GM23338 (cell line): ENCODE measurements at regions not wholly inside any gene's neighbourhood (a gene's known extent, or its start where the extent isn't known, plus 50 kb on each side); places are given as distances from the start of the nearest gene placed in this dataset.
"Not testable (repeated sequence)": the region's sequence is repeated elsewhere in the genome, so short reads cannot be mapped to it uniquely, and the experiment has no call there.

Source experiments
- ATAC-seq: fragments of 200-7000 bp; cut with Tn5 transposase; 3 replicates; pipeline ENCODE4 v1.9.1; 2020
- DNase-seq: peaks from one replicate; pipeline ENCODE4 v3.0.0-alpha.2; 2015; ENCODE audit warnings: low spot score
- H2AFZ ChIP-seq: fragments of 200-600 bp; sonication (generic); 2 replicates; pipeline ENCODE4 v1.8.0; 2016; ENCODE audit warnings: antibody characterized with exemption, mild to moderate bottlenecking, moderate library complexity
- H3F3A ChIP-seq: fragments of 200-600 bp; sonication (generic); replicated peaks from 2 replicates; pipeline ENCODE4 v1.8.0; 2017; ENCODE audit warnings: antibody characterized with exemption, mixed run types, low read depth
- H3K27ac ChIP-seq: fragments of 200-600 bp; sonication (generic); 2 replicates; pipeline ENCODE4 v1.6.1; 2016; ENCODE audit warnings: low read depth
- H3K27me3 ChIP-seq: fragments of 200-600 bp; sonication (generic); 2 replicates; pipeline ENCODE4 v1.8.0; 2016; ENCODE audit warnings: mild to moderate bottlenecking, mixed run types, moderate library complexity; ENCODE audit not compliant: insufficient read depth
- H3K36me3 ChIP-seq: fragments of 200-600 bp; sonication (generic); 2 replicates; pipeline ENCODE4 v1.8.0; 2016; ENCODE audit warnings: mild to moderate bottlenecking; ENCODE audit not compliant: insufficient read depth
- H3K4me1 ChIP-seq: fragments of 200-600 bp; sonication (generic); 2 replicates; pipeline ENCODE4 v1.8.0; 2016; ENCODE audit warnings: mild to moderate bottlenecking, moderate library complexity; ENCODE audit not compliant: insufficient read depth
- H3K4me2 ChIP-seq: fragments of 200-600 bp; sonication (generic); 2 replicates; pipeline ENCODE4 v1.7.1; 2017; ENCODE audit warnings: mixed run types
- H3K4me3 ChIP-seq: fragments of 200-600 bp; sonication (generic); 2 replicates; pipeline ENCODE4 v1.6.1; 2016; ENCODE audit warnings: mixed run types
- H3K79me2 ChIP-seq: fragments of 200-600 bp; sonication (generic); replicated peaks from 2 replicates; pipeline ENCODE4 v1.8.0; 2017; ENCODE audit warnings: mild to moderate bottlenecking; ENCODE audit not compliant: insufficient read depth
- H3K9me2 ChIP-seq: fragments of 200-600 bp; sonication (generic); 2 replicates; pipeline ENCODE4 v1.8.0; 2017; ENCODE audit not compliant: insufficient read depth
- H4K20me1 ChIP-seq: fragments of 200-600 bp; sonication (generic); replicated peaks from 2 replicates; pipeline ENCODE4 v1.8.0; 2017; ENCODE audit warnings: mild to moderate bottlenecking; ENCODE audit not compliant: insufficient read depth
- H3K27ac Mint-ChIP-seq: 2 replicates; pipeline ENCODE4 v1.8.0; 2020; ENCODE audit warnings: inconsistent platforms, mild to moderate bottlenecking, moderate library complexity, mixed read lengths
- H3K27me3 Mint-ChIP-seq: 3 replicates; pipeline ENCODE4 v1.8.0; 2022; ENCODE audit warnings: low read depth, mild to moderate bottlenecking, moderate library complexity, mixed read lengths, inconsistent platforms; ENCODE audit not compliant: insufficient read depth, poor library complexity
- H3K36me3 Mint-ChIP-seq: 3 replicates; pipeline ENCODE4 v1.8.0; 2021; ENCODE audit warnings: low read depth, mild to moderate bottlenecking, inconsistent platforms, moderate library complexity, mixed read lengths
- H3K4me1 Mint-ChIP-seq: 3 replicates; pipeline ENCODE4 v1.8.0; 2020; ENCODE audit warnings: mild to moderate bottlenecking, inconsistent platforms, mixed read lengths
- H3K4me3 Mint-ChIP-seq: 3 replicates; pipeline ENCODE4 v1.8.0; 2021; ENCODE audit warnings: moderate library complexity, mild to moderate bottlenecking, inconsistent platforms, mixed read lengths
- H3K9me3 Mint-ChIP-seq: 3 replicates; pipeline ENCODE4 v1.8.0; 2020; ENCODE audit warnings: moderate library complexity, mild to moderate bottlenecking, inconsistent platforms, mixed read lengths
- EZH2 ChIP-seq: fragments of 200-600 bp; sonication (generic); IDR thresholded peaks from one replicate; pipeline ENCODE4 v1.8.0; 2017; ENCODE audit warnings: antibody characterized with exemption, mild to moderate bottlenecking, low read depth; ENCODE audit not compliant: unreplicated experiment
- EZH2phosphoT487 ChIP-seq: fragments of 200-600 bp; sonication (generic); IDR thresholded peaks from one replicate; pipeline ENCODE4 v1.8.1; 2018; ENCODE audit warnings: antibody characterized with exemption; ENCODE audit not compliant: unreplicated experiment
- TF ChIP-seq, protein P1 (sequence below), 2 experiments: fragments of 200-600 bp in 1 of 2; sonication (generic) in 1 of 2; conservative IDR thresholded peaks; 2 replicates each; pipeline versions ENCODE4 v1.5.1 to v1.6.1; 2016 to 2017; ENCODE audit warnings: antibody characterized with exemption in 2 of 2, low read depth in 2 of 2, mild to moderate bottlenecking in 2 of 2, moderate library complexity in 1 of 2
- TF ChIP-seq, protein P2 (sequence below): IDR thresholded peaks from 2 replicates; pipeline ENCODE4 v1.6.1; 2016; ENCODE audit warnings: antibody characterized with exemption
- TF ChIP-seq, protein P3 (sequence below): fragments of 250-450 bp; sonication (Bioruptor Pico); IDR thresholded peaks from 2 replicates; pipeline ENCODE4 v1.5.0; 2020; ENCODE audit warnings: mild to moderate bottlenecking, moderate library complexity

DNA sequence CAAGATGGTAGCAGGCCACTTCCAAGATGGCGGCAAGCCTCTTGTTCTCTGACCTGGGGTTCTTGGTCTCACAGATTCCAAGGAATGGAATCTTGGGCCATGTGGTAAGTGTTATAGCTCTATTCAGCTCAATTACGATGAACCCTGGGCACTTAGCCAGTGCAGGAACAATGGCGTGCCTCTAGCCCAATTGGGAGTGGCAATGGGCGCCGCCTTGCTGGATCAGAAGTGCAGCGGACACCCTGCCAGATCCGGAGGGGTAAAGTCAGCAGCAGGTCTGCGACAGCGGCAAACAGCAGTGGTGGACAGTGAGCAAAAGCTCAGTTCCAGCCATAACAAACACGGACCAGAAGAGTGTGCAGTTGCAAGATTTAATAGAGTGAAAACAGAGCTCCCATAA lies 263.2 kb upstream of the SEMA3C start:
- H3K9me2 ChIP-seq, H3K79me2 ChIP-seq, DNase-seq, H3K4me2 ChIP-seq, H3K27ac Mint-ChIP-seq, H3K27me3 ChIP-seq, H2AFZ ChIP-seq, ATAC-seq, H3K4me1 ChIP-seq, H3K4me3 Mint-ChIP-seq, H3K27me3 Mint-ChIP-seq, H3K27ac ChIP-seq, H3K4me1 Mint-ChIP-seq, H4K20me1 ChIP-seq, H3F3A ChIP-seq, H3K4me3 ChIP-seq: not testable (repeated sequence)
- peaks cover 15% of the 10 kb centered on the region for H3K36me3 ChIP-seq
- peaks cover 53% of the 10 kb centered on the region for H3K36me3 Mint-ChIP-seq
- peaks cover 54% of the 10 kb centered on the region for H3K9me3 Mint-ChIP-seq

GRCh38 chr7:81181066-81181465 lies 262.2 kb upstream of the SEMA3C start:
- no peak for DNase-seq
- Mint-ChIP-seq H3K9me3 (peaks cover 54% of the 10 kb centered on the region), H3K27ac (no peak overlapping the region), H3K4me3 (no peak overlapping the region), H3K4me1 (no peaks in the 10 kb centered on the region; the same call in 1 of the 3 replicates), H3K27me3 (no peaks in the 10 kb centered on the region), H3K36me3 (peaks cover 53% of the 10 kb centered on the region)
- no peak overlapping the region for H3K4me2 ChIP-seq
- H3K4me3 ChIP-seq: no peak overlapping the region
- no peaks in the 10 kb centered on the region for H3F3A ChIP-seq
- peaks cover 9% of the 10 kb centered on the region for H3K9me2 ChIP-seq
- no peak for ATAC-seq
- no peaks in the 10 kb centered on the region for H3K27me3 ChIP-seq
- H3K36me3 ChIP-seq: peaks cover 15% of the 10 kb centered on the region
- no peaks in the 10 kb centered on the region for H4K20me1 ChIP-seq
- no peak overlapping the region for H2AFZ ChIP-seq
- no peak overlapping the region for H3K27ac ChIP-seq
- TF ChIP-seq EZH2: no peak
- H3K4me1 ChIP-seq: peaks cover 3% of the 10 kb centered on the region; the same call in 1 of the 2 replicates
- no peaks in the 10 kb centered on the region for H3K79me2 ChIP-seq

- H3K27me3 Mint-ChIP-seq: no peaks in the 10 kb centered on the region
- H3K4me3 ChIP-seq: no peak overlapping the region
- peaks cover 9% of the 10 kb centered on the region for H3K9me2 ChIP-seq
- H3K27me3 ChIP-seq: no peaks in the 10 kb centered on the region
- H3K4me1 Mint-ChIP-seq: peaks cover 3% of the 10 kb centered on the region
- H3K27ac Mint-ChIP-seq: no peak overlapping the region
- H3F3A ChIP-seq: no peaks in the 10 kb centered on the region
- peaks cover 54% of the 10 kb centered on the region for H3K9me3 Mint-ChIP-seq
- ATAC-seq (peak; percentile 50; the same call in 2 of the 3 replicates), DNase-seq (peak; percentile 75)
- no peaks in the 10 kb centered on the region for H3K79me2 ChIP-seq
- H3K36me3 ChIP-seq: peaks cover 15% of the 10 kb centered on the region
- peaks cover 53% of the 10 kb centered on the region for H3K36me3 Mint-ChIP-seq
- no peak overlapping the region for H3K4me3 Mint-ChIP-seq
- H3K4me1 ChIP-seq: peaks cover 3% of the 10 kb centered on the region; the same call in 1 of the 2 replicates
- H3K4me2 ChIP-seq: 0 out of 2 replicates have a peak overlapping the region, but pooled peaks have one; percentile 48
- no peak overlapping the region for H3K27ac ChIP-seq
- no peak overlapping the region for H2AFZ ChIP-seq
- no peak for TF ChIP-seq EZH2phosphoT487
- TF ChIP-seq, protein P1, sequence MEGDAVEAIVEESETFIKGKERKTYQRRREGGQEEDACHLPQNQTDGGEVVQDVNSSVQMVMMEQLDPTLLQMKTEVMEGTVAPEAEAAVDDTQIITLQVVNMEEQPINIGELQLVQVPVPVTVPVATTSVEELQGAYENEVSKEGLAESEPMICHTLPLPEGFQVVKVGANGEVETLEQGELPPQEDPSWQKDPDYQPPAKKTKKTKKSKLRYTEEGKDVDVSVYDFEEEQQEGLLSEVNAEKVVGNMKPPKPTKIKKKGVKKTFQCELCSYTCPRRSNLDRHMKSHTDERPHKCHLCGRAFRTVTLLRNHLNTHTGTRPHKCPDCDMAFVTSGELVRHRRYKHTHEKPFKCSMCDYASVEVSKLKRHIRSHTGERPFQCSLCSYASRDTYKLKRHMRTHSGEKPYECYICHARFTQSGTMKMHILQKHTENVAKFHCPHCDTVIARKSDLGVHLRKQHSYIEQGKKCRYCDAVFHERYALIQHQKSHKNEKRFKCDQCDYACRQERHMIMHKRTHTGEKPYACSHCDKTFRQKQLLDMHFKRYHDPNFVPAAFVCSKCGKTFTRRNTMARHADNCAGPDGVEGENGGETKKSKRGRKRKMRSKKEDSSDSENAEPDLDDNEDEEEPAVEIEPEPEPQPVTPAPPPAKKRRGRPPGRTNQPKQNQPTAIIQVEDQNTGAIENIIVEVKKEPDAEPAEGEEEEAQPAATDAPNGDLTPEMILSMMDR (conservative IDR thresholded peaks at IDR 0.05; ENCODE audit: low read depth in 2 of 2): no peak
- TF ChIP-seq, protein P2, sequence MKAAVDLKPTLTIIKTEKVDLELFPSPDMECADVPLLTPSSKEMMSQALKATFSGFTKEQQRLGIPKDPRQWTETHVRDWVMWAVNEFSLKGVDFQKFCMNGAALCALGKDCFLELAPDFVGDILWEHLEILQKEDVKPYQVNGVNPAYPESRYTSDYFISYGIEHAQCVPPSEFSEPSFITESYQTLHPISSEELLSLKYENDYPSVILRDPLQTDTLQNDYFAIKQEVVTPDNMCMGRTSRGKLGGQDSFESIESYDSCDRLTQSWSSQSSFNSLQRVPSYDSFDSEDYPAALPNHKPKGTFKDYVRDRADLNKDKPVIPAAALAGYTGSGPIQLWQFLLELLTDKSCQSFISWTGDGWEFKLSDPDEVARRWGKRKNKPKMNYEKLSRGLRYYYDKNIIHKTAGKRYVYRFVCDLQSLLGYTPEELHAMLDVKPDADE: no peak
- TF ChIP-seq, protein P3, sequence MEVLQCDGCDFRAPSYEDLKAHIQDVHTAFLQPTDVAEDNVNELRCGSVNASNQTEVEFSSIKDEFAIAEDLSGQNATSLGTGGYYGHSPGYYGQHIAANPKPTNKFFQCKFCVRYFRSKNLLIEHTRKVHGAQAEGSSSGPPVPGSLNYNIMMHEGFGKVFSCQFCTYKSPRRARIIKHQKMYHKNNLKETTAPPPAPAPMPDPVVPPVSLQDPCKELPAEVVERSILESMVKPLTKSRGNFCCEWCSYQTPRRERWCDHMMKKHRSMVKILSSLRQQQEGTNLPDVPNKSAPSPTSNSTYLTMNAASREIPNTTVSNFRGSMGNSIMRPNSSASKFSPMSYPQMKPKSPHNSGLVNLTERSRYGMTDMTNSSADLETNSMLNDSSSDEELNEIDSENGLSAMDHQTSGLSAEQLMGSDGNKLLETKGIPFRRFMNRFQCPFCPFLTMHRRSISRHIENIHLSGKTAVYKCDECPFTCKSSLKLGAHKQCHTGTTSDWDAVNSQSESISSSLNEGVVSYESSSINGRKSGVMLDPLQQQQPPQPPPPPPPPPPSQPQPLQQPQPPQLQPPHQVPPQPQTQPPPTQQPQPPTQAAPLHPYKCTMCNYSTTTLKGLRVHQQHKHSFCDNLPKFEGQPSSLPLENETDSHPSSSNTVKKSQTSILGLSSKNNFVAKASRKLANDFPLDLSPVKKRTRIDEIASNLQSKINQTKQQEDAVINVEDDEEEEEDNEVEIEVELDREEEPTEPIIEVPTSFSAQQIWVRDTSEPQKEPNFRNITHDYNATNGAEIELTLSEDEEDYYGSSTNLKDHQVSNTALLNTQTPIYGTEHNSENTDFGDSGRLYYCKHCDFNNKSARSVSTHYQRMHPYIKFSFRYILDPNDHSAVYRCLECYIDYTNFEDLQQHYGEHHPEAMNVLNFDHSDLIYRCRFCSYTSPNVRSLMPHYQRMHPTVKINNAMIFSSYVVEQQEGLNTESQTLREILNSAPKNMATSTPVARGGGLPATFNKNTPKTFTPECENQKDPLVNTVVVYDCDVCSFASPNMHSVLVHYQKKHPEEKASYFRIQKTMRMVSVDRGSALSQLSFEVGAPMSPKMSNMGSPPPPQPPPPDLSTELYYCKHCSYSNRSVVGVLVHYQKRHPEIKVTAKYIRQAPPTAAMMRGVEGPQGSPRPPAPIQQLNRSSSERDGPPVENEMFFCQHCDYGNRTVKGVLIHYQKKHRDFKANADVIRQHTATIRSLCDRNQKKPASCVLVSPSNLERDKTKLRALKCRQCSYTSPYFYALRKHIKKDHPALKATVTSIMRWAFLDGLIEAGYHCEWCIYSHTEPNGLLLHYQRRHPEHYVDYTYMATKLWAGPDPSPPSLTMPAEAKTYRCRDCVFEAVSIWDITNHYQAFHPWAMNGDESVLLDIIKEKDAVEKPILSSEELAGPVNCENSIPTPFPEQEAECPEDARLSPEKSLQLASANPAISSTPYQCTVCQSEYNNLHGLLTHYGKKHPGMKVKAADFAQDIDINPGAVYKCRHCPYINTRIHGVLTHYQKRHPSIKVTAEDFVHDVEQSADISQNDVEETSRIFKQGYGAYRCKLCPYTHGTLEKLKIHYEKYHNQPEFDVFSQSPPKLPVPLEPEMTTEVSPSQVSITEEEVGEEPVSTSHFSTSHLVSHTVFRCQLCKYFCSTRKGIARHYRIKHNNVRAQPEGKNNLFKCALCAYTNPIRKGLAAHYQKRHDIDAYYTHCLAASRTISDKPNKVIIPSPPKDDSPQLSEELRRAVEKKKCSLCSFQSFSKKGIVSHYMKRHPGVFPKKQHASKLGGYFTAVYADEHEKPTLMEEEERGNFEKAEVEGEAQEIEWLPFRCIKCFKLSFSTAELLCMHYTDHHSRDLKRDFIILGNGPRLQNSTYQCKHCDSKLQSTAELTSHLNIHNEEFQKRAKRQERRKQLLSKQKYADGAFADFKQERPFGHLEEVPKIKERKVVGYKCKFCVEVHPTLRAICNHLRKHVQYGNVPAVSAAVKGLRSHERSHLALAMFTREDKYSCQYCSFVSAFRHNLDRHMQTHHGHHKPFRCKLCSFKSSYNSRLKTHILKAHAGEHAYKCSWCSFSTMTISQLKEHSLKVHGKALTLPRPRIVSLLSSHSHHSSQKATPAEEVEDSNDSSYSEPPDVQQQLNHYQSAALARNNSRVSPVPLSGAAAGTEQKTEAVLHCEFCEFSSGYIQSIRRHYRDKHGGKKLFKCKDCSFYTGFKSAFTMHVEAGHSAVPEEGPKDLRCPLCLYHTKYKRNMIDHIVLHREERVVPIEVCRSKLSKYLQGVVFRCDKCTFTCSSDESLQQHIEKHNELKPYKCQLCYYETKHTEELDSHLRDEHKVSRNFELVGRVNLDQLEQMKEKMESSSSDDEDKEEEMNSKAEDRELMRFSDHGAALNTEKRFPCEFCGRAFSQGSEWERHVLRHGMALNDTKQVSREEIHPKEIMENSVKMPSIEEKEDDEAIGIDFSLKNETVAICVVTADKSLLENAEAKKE: no peak; the same call in 1 of the 2 replicates
- H4K20me1 ChIP-seq: no peaks in the 10 kb centered on the region
Measured at GRCh38 chr7:81180573-81180972, 261.7 kb upstream of the SEMA3C start.
